IMR-90 (cell line): ENCODE measurements at regions not wholly inside any gene's neighbourhood (a gene's known extent, or its start where the extent isn't known, plus 50 kb on each side); places are given as distances from the start of the nearest gene placed in this dataset.

ENCODE experiments used
- ATAC-seq: fragments of 200-7000 bp; cut with Tn5 transposase; 2 replicates; pipeline ENCODE4 v1.9.1; 2020; ENCODE audit warnings: low read depth, mild to moderate bottlenecking, moderate library complexity
- BruUV-seq: library from RNA; stranded (reverse); fragments of 400-500 nt; replicated peaks from 2 replicates; lab custom pipeline; 2021; lab: Mats Ljungman, UMichigan
- CTCF ChIA-PET: fragments of 300-600 bp; formaldehyde crosslinking; extraction: SDS; loops from one replicate; lab custom pipeline; 2021; ENCODE audit warnings: antibody characterized with exemption; lab: Yijun Ruan, JAX
- POLR2A ChIA-PET: fragments of 300-600 bp; sonication (Branson Sonifier 250); formaldehyde crosslinking; loops from one replicate; lab custom pipeline; 2022; ENCODE audit warnings: antibody characterized with exemption; ENCODE audit not compliant: unreplicated experiment; lab: Charles Lee
- DNase-seq: peaks from one replicate; pipeline ENCODE4 v3.0.0; 2013
- H2AFZ ChIP-seq: replicated peaks from 2 replicates; pipeline ENCODE3; 2013; ENCODE audit warnings: low read length, mild to moderate bottlenecking; ENCODE audit not compliant: poor library complexity
- H2AK5ac ChIP-seq: 2 replicates; pipeline ENCODE4 v1.6.1; 2013; ENCODE audit warnings: low read depth, low read length, inconsistent platforms
- H2AK9ac ChIP-seq: replicated peaks from 2 replicates; pipeline ENCODE3; 2013; ENCODE audit warnings: mild to moderate bottlenecking, low read depth, low read length, moderate library complexity; ENCODE audit not compliant: poor library complexity
- H2BK120ac ChIP-seq: 2 replicates; pipeline ENCODE4 v1.6.1; 2013; ENCODE audit warnings: low read depth, low read length, inconsistent platforms
- H2BK15ac ChIP-seq: 3 replicates; pipeline ENCODE4 v1.6.1; 2013; ENCODE audit warnings: low read depth, low read length, inconsistent platforms
- H2BK20ac ChIP-seq: 2 replicates; pipeline ENCODE4 v1.6.1; 2013; ENCODE audit warnings: low read depth, mild to moderate bottlenecking, inconsistent platforms, low read length, moderate library complexity
- H2BK5ac ChIP-seq: 2 replicates; pipeline ENCODE4 v1.6.1; 2013; ENCODE audit warnings: mild to moderate bottlenecking, low read depth, low read length, inconsistent platforms; ENCODE audit not compliant: poor library complexity, severe bottlenecking
- H3K14ac ChIP-seq: replicated peaks from 2 replicates; pipeline ENCODE4 v1.6.1; 2013; ENCODE audit warnings: low read depth, low read length, inconsistent platforms
- H3K18ac ChIP-seq: 2 replicates; pipeline ENCODE4 v1.6.1; 2013; ENCODE audit warnings: low read depth, low read length, control low read depth
- H3K23ac ChIP-seq: 2 replicates; pipeline ENCODE4 v1.6.1; 2013; ENCODE audit warnings: low read depth, low read length, inconsistent platforms
- H3K27ac ChIP-seq: 2 replicates; pipeline ENCODE4 v1.5.1; 2013; ENCODE audit warnings: mild to moderate bottlenecking, control low read depth, low read length; ENCODE audit not compliant: insufficient read depth
- H3K27me3 ChIP-seq: 2 replicates; pipeline ENCODE4 v1.6.1; 2013; ENCODE audit warnings: low read length; ENCODE audit not compliant: control insufficient read depth, insufficient read depth
- H3K36me3 ChIP-seq: 2 replicates; pipeline ENCODE4 v1.6.1; 2013; ENCODE audit warnings: low read length, mixed read lengths; ENCODE audit not compliant: control insufficient read depth, insufficient read depth
- H3K4ac ChIP-seq: 2 replicates; pipeline ENCODE4 v1.6.1; 2013; ENCODE audit warnings: low read depth, low read length, inconsistent platforms
- H3K4me1 ChIP-seq: 2 replicates; pipeline ENCODE4 v1.6.1; 2013; ENCODE audit warnings: low read length, mixed read lengths; ENCODE audit not compliant: control insufficient read depth, insufficient read depth
- H3K4me2 ChIP-seq: 2 replicates; pipeline ENCODE4 v1.6.1; 2013; ENCODE audit warnings: low read depth, mild to moderate bottlenecking, control low read depth, low read length, moderate library complexity
- H3K4me3 ChIP-seq: 2 replicates; pipeline ENCODE4 v1.5.1; 2013; ENCODE audit warnings: low read depth, mild to moderate bottlenecking, control low read depth, low read length, moderate library complexity; ENCODE audit not compliant: insufficient read depth
- H3K56ac ChIP-seq: 2 replicates; pipeline ENCODE4 v1.6.1; 2013; ENCODE audit warnings: low read length, inconsistent platforms; ENCODE audit not compliant: insufficient read depth; ENCODE audit errors: extremely low read depth
- H3K79me1 ChIP-seq, 2 experiments: 2 replicates each; pipeline ENCODE4 v1.6.1; 2013; ENCODE audit warnings: low read length in 2 of 2, inconsistent platforms in 1 of 2, low read depth in 1 of 2
- H3K9ac ChIP-seq: 2 replicates; pipeline ENCODE4 v1.6.1; 2013; ENCODE audit warnings: low read depth, low read length, control low read depth
- H3K9me1 ChIP-seq: 2 replicates; pipeline ENCODE4 v1.6.1; 2013; ENCODE audit warnings: low read length, inconsistent platforms; ENCODE audit not compliant: insufficient read depth
- H3K9me3 ChIP-seq: 2 replicates; pipeline ENCODE4 v1.6.1; 2013; ENCODE audit warnings: low read length; ENCODE audit not compliant: control insufficient read depth, insufficient read depth
- H4K20me1 ChIP-seq: 2 replicates; pipeline ENCODE4 v1.6.1; 2013; ENCODE audit warnings: low read length, inconsistent platforms; ENCODE audit not compliant: insufficient read depth
- H4K5ac ChIP-seq: 2 replicates; pipeline ENCODE4 v1.6.1; 2013; ENCODE audit warnings: mild to moderate bottlenecking, low read depth, low read length, control low read depth
- H4K8ac ChIP-seq, 2 experiments: 2 replicates each; pipeline ENCODE4 v1.6.1; 2013; ENCODE audit warnings: low read depth in 2 of 2, low read length in 2 of 2, control low read depth in 1 of 2, inconsistent platforms in 1 of 2
- H4K91ac ChIP-seq: 2 replicates; pipeline ENCODE4 v1.6.1; 2013; ENCODE audit warnings: low read depth, low read length, inconsistent platforms; ENCODE audit not compliant: insufficient read depth
- CHD1 ChIP-seq: IDR thresholded peaks from 2 replicates; pipeline ENCODE4 v1.6.1; 2012; ENCODE audit warnings: low read depth, low read length, improper control_type of control experiment
- RCOR1 ChIP-seq: IDR thresholded peaks from 2 replicates; pipeline ENCODE4 v1.6.1; 2012; ENCODE audit warnings: mild to moderate bottlenecking, low read length, improper control_type of control experiment; ENCODE audit not compliant: insufficient replicate concordance
- WGBS, 2 experiments: methylation state at CpG; one replicate each; pipeline versions ENCODE4 v1.1.5 to v1.1.7; 2013; ENCODE audit warnings: missing lambda C conversion rate in 2 of 2; ENCODE audit not compliant: insufficient read length in 1 of 2; ENCODE audit errors: extremely low coverage in 2 of 2; 5-methylcytosine and 5-hydroxymethylcytosine counted together
- dilution Hi-C: fragments of 300-500 bp; cut with HindIII; formaldehyde crosslinking; loops from one replicate; pipeline ENCODE4 v1.14.3; 2018; ENCODE audit warnings: low sequenced_read_pairs; ENCODE audit not compliant: unreplicated experiment
- in situ Hi-C: fragments of 300-500 bp; cut with MboI; formaldehyde crosslinking; loops from 3 replicates; pipeline ENCODE4 v1.14.3; 2019; ENCODE audit warnings: low sequenced_read_pairs, inconsistent platforms, mixed read lengths
- intact Hi-C: fragments of 100-400 bp; cut with micrococcal nuclease; formaldehyde crosslinking; loops from 2 replicates; pipeline ENCODE4 v1.10.0; 2022

DNA sequence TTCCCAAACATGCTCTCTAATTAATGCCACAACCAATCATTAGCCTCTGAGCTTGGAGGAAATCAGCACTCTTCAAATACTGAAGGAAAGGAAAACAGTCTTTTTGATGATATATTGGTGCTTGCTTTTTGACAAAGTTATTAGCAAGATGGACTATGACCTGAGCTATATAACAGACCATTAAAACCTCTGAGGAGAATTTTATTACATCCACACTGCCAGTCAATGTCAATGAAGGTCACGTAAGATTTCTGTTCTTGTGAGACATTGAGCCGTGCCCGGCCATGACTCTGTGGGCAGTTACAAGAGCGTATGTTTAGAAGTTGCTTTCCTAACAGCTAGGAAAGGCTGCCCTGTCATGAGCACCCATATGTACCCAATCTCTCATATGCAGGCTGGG is 659.0 kb downstream of the UTRN start:
- no peak overlapping the region for H3K23ac ChIP-seq
- intact Hi-C loops = no loop called here
- no peak overlapping the region for H3K4ac ChIP-seq
- no peak overlapping the region for H2BK5ac ChIP-seq
- H2BK120ac ChIP-seq = no peak overlapping the region
- ChIA-PET POLR2A (no interaction called here), CTCF (no interaction called here)
- no peak overlapping the region for H3K27ac ChIP-seq
- H2AK5ac ChIP-seq = no peak overlapping the region
- no peaks in the 10 kb centered on the region for H3K79me1 ChIP-seq
- no peaks in the 10 kb centered on the region for H3K9me3 ChIP-seq
- H3K14ac ChIP-seq = no peak overlapping the region
- H3K36me3 ChIP-seq = no peaks in the 10 kb centered on the region
- DNase-seq (no peak), ATAC-seq (no peak)
- H4K91ac ChIP-seq = no peak overlapping the region
- no peak overlapping the region for H3K56ac ChIP-seq
- BruUV-seq = no TSS peak
- no peak for TF ChIP-seq RCOR1
- no peak for TF ChIP-seq CHD1
- H2AK9ac ChIP-seq = no peak overlapping the region
- no peak overlapping the region for H3K4me3 ChIP-seq
- no peak overlapping the region for H2AFZ ChIP-seq
- no peak overlapping the region for H3K9ac ChIP-seq
- H4K5ac ChIP-seq = no peak overlapping the region
- no peaks in the 10 kb centered on the region for H3K9me1 ChIP-seq
- H2BK20ac ChIP-seq = no peak overlapping the region
- H4K20me1 ChIP-seq = no peaks in the 10 kb centered on the region
- peaks cover 1% of the 10 kb centered on the region for H3K4me1 ChIP-seq
- no peak overlapping the region for H3K4me2 ChIP-seq
- WGBS, 2 experiments = no CpG with 5 or more reads among the region's 4 CpGs
- in situ Hi-C loops = no loop called here
- dilution Hi-C loops = no loop called here
- H4K8ac ChIP-seq = no peak overlapping the region
- H3K27me3 ChIP-seq = no peaks in the 10 kb centered on the region
- H2BK15ac ChIP-seq = no peak overlapping the region
- no peak overlapping the region for H3K18ac ChIP-seq
